HG03280 (cell line): ENCODE measurements at regions not wholly inside any gene's neighbourhood (a gene's known extent, or its start where the extent isn't known, plus 50 kb on each side); places are given as distances from the start of the nearest gene placed in this dataset.
"Not testable (repeated sequence)": the region's sequence is repeated elsewhere in the genome, so short reads cannot be mapped to it uniquely, and the experiment has no call there.

Experiments
- ATAC-seq: cut with Tn5 transposase; IDR thresholded peaks from one replicate; pipeline ENCODE4 v1.9.1; 2021; ENCODE audit warnings: mild to moderate bottlenecking, moderate library complexity; ENCODE audit not compliant: unreplicated experiment

DNA sequence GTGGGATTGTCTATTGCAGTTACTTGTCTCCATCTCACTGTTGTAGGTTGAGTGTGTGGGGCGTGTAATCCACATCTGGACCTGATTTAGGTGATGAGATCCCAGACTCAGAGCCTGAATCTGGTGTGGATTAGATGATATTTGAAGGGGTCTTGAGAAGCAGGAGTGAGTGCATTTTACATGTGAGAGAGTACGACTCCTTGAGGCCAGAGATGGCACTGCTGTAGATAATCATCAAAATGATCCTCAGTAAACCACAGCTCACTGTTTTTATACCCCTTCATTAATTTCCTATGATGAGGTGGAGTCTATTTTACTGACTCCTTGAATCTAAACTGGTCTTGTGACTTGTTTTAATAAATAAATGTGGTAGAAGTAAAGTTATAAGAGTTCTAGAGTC, 732.5 kb downstream of the KCNJ2 start:
- no peak for ATAC-seq

DNA sequence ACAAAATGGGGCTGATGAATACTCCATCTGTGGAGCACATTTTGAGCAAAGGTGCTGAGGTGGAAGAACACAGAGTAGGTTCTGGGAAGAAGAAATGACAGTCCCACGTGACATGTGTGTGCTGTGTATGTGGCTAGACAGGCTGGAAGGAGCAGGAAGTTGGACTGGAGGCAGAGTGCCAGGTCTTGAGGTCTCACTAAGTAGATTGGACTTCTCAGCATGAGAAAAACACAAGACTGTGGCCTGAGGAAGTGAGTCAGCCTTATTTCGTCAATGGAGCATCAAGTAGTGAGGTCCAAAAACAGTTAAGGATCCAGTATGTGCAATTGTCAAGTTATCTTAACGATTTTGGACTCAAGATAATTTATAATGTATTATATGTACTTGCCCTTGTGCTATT, 736.5 kb downstream of the KCNJ2 start:
- ATAC-seq = no peak

DNA sequence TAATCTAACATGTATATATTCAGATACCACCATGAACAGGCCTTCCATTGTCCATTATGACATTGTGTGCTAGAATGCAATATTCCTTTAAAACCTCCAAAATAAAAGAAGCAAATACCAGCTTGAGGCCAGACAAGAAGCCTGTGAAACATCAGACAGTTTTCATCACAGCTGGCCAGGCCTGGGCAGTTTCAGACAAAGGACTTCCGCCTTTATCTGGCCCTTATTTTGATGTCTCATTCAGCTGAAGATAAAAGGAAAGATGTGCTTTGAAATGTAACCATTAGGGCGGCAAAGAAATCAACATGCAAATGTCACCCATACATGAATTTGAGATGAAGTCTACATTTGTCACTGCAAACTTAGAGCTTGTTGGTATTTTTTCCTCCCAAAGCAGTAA, 737.5 kb downstream of the KCNJ2 start:
- no peak for ATAC-seq

DNA sequence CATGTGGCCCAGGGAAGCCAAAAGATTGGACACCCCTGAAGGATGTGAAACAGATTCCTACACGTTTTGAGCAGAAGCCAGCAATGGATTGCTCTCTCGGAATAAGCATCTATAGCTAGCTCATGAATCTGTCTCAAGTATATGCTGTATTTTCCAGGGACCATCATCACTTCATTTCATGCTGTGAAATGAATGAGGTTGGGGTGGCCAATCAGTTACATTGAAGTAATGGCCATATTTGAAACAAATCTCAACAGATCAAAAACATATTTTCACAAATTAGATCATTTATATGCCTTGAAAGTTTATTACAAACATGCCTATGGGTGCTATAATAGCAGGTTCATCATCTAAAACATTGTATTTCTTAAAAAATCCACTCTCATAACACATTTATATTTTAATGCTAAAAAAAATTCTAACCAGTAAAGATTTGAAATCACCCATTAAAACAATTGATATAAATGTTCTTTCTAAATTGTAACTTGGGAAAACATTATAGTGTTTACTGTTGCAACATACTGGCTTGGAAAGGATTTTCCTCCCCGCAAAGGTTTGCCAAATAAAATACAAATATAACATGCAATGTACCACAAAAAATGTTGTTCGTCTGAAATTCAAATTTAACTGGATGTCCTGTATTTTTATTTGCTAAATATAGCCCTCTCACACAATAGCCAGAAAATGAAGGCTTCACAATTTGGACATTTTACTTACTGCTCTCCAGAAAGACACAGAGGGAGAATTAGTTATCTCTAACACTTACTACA, 743.6 kb downstream of the KCNJ2 start:
- ATAC-seq = no peak

DNA sequence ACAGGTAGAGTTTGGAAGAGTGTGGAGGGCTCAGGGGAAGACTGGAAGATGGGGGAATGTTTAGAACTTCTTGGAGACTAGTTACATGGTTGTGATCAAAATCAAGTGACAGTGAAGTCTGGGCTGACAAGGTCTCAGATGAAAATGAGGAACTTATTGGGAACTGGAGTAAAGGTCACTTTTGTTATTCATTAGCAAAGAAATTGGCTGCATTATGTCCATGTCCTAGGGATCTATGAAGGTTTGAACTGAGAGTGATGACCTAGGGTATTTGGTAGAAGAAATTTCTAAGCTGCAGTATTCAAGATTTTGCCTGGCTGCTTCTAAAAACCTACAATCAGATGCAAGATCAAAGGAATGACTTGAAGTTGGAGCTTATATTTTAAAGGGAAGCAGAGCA, 747.1 kb downstream of the KCNJ2 start:
- no peak for ATAC-seq

DNA sequence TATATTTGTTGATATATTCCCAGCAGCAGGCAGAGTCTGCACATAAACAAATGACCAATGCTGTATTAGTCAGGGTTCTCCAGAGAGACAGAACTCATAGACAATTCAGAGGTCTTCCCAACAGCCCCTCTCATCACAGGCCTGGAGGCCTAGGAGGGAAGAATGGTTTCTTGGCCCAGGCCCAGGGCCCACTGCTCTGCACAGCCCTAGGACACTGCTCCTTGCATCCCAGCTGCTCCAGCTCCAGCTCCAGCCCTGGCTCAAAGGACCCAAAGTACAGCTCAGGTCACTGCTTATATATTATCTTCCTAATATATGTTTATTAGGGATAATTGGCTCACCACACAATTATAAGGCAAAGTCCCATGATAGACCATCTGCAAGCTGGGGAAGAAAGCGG, 749.9 kb downstream of the KCNJ2 start:
- no peak for ATAC-seq

DNA sequence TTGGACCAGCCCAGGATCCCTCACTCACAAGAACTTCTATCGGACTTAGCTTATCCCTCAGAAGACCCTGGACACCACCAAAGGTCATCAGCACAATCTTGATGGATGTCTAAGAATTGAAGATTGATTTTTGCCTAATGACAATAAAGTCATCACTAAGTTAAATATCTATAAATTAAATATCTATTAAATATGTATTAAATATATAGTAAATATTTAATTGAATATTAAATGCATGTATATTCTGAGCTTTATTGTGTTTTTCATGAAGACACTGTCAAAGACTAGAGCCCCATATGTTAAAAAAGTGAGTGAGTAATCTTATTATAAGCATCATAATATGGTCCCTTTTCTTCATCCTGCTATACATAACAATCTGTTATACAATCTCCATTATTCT, 751.1 kb downstream of the KCNJ2 start:
- ATAC-seq = no peak

DNA sequence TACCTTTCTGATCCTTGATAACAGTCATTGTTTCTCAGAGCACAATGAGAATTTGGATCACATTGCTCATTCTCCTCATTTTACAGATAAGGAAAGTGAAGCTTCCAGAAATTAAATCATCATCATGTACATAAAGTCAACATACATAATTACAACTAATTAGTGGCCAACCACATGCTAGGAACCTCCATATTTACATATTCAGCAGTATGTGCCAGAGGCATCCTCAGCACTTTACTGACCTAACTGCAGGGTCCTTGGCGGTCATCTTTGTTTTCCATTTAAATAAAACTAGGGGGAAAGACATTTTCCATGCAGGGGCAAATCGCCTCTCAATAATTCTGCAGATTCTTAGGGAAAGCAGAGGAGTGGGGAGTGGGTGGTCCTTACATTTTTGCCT, 752.9 kb downstream of the KCNJ2 start:
- no peak for ATAC-seq

DNA sequence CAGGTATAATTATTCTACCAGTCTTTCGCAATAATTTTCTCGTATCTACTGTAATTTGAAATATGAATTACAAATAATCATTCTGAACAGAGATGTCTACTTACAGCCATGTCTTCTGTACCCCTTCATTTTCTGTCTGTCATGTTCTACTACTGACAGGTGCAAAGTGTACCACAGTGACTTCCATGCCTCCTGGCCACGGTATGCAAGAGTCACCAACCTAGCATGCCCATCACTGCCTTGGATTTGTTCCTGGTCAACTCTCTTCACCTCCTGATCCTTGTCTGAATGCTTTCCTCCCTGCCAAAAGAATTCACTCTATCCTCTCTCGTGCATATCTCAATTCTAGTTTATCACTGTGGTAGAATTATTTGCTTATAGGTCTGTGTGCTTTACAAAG, 755.4 kb downstream of the KCNJ2 start:
- no peak for ATAC-seq

DNA sequence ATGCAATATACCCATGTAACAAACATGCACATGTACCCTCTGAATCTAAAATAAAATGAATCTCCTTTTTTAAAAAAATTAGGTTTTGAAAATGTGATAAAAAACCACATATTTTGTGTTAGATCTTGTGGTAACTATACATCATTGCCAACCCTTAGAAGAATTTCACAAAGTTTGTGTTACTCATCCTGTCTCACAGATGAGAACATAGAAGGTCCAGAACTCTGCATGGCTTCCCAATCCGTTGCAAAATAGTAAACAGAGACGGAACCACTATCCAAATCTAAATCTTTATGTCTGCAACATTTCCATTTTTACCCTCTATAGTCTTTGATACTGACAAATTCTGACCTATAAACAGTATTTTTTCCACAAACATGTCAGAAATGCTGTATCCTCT, 759.9 kb downstream of the KCNJ2 start:
- ATAC-seq = no peak

DNA sequence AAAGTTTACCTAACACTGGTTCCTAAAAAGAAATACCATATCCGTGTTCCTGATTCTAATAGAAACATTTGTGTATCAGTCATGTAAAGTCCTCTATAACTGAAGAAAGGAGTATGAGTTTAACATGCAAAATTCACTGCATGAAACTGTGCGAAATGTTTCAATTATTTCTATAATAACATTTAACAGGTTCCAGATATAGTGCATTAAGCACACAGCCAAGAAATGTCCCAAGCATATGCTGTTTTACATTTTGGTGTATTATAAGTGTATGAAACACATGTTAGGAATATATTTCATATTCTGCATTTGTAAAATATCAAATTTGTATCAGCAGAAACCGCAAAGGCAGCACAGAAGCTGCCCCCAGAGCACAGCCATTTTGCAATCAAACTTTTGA, 764.9 kb downstream of the KCNJ2 start:
- ATAC-seq = no peak

DNA sequence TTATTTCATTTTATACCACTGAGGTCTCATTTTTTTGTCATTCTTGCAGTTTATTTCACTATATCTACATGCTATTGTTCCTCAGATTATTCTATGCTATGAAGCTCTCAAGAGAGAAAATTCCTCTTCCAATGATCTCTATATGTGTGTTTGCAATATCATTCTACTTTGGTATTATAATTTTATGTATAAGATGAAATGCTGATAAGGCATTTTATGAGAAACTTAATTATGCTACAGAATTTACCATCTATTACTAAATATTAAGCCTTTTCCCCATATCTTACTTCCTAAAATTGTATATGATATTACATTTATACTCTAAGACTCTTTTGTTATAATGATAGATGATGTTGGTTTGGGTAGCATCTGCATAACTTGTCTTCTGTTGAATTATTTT, 765.5 kb downstream of the KCNJ2 start:
- ATAC-seq = no peak

DNA sequence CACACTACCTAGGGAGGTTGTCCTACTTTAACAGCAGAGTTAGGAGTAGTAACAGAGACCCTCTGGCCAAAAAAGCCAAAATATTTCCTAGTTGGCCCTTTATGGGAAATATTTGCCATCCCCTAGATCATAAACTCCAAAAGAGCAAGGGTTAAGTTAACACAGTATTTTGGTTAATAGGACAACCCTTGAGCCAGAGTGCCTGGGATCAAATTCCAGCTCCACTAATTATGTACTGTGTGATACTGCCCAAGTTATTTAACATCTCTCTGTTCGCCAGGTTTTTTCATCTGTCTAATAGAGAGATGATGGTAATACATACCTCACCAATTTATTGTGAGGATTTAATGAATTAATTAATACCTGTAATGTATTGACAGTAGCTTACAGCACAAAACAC, 767.4 kb downstream of the KCNJ2 start:
- no peak for ATAC-seq

DNA sequence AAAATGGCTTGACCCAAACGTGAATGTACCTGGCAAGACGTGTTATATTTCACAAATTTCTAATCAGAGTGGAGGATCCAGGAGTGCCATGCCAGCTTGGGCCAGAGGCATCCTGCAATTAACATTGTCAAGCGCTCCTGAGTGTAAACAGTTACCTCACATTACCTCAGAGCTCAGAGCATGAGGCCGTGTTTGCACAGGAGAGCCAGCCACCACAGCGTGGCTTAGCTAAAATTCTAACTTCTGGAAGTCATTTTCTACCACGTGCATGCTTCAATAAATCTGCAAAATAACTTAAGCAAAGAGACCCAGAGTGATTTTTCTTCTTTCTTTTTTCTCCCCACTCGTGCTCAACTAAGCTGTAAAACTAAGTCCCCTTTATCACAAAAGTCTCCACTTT, 769.0 kb downstream of the KCNJ2 start:
- no peak for ATAC-seq

DNA sequence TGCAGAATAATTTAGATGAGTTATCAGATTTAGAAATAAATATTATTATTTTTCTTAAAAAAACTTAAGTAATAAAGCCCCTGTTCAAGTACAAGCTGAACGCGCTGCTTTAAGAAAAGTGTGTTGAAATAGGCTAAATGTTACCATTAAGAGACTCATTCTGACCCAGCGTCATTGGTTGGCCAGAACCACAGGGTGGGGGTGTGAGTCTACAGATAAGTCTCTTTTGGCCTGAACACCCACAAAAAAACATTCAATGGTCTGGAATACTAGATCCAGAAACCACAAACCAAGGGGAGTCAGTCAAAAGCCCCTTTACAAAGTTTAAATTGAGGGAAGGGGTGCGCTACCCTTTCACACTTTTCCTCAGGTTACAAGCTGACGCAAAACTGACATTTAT, 776.1 kb downstream of the KCNJ2 start:
- ATAC-seq = no peak

DNA sequence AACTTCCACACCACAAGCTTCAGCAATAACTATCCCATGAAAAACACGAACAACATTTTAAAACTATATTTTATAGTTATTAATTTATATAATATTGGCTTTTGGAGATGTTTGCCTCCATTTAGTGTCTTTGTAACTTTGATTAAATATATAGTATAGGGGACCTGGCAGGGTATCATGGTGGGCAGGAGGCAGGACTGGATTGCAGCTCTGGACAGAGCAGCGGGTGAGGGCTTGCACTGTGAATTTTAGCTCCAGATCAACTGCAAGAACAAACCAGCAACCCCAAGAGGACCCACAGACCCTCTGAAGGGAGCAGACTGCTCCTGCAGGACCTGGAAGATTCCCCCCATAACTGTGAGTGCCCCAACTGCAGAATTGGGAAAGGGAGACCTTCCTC, 777.9 kb downstream of the KCNJ2 start:
- ATAC-seq = no peak

DNA sequence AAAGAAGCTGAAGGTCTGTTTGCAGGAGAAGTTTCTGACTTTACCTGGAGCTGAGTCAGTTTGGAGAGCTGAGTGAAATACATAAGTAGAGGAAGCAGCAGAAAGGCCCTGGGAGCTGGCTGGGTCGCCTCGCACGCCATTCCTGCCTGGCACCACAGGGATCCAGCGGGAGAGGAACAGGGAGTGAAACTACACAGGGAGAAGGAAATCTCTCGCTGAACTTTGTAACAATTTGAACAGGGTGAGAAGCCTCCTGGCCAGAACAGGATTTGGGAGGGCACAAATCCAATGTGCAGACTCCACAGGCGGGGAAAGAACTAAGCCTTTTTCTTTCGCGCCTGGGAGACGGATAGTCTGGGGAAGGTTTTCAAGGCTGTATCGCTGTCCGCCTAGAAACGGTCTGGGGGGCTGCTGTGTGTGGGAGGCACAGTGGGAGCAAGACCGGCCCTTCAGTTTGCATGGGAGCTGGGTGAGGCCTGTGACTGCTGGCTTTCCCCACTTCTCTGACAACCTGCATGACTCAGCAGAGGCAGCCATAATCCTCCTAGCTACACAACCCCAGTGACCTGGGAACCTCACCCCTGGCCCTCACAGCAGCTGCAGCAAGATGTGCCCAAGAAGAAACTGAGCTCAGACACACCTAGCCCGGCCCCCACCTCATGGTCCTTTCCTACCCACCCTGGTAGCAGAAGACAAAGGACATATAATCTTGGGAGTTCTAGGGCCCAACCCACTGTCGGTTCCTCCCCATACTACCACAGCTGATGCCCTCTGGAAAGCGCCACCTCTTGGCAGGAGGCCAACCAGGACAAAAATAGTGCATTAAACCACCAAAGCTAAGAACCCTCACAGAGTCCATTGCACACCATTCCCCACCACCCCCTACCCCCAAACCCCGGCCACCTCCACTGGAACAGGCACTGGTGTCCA, 778.6 kb downstream of the KCNJ2 start:
- no peak for ATAC-seq

DNA sequence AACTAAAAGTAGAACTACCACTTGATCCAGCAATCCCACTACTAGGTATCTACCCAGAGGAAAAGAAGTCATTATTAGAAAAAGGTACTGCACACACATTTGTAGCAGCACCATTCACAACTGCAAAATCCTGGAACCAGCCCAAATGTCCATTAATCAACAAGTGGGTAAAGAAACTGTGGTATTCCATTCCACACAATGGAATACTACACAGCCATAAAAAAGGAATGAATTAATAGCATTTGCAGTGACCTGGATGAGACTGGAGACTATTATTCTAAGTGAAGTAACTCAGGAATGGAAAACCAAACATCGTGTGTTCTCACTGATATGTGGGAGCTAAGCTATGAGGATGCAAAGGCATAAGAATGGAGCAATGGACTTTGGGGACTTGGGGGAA, 783.8 kb downstream of the KCNJ2 start:
- not testable (repeated sequence) for ATAC-seq

DNA sequence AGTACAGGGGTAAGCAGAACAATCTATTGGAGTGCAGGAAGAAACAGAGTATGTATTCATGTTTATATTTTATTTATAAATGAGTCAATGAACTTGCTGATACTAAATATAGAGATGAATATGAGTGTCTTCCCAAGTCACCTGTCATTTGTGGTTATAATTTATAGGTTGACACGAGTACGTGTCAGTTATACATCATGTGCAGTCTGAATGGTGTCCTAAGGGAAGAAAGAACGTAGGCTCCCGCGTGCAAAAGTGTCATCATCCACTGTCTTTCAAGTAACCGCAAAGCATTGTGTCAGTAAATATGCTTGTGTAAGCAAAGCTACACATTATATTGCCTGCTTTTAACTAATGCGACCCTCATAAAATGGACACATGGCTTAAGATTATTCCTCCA, 786.1 kb downstream of the KCNJ2 start:
- no peak for ATAC-seq

DNA sequence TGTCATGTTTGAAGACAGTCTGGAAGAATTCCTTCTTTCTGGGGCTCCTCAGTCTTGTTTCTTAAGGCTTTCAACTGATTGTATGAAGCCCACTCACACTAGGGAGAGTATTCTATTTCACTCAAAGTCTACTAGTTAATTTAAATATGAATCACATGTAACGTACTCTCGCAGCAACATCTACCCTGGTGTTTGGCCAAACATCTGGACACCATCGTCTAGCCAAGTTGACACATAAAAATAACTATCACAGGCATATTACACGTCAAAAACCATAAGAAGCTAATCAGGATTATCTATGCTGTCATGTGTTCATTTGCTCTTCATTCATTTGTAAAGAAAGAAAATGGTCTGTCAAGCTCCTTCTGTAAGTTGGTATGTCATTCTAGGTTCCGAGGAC, 787.4 kb downstream of the KCNJ2 start:
- ATAC-seq = no peak

DNA sequence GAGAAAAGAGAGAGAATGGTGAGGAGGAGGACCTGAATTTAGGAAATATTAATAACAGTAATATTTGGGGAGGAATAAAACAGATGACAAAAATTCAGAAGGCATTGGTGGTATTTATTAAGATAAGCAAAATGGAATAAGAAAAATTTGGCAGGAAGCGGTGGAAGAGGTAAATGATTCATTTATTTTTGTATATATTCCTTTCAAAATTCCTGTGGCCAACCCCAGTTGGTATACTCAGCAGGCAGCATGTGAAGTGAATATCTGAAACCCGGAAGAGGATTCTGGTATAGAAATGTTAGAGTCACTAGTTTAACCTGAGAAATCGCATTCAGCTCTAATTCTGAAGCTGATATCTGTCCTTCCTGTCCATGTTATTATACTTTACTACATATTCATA, 792.0 kb downstream of the KCNJ2 start:
- no peak for ATAC-seq

DNA sequence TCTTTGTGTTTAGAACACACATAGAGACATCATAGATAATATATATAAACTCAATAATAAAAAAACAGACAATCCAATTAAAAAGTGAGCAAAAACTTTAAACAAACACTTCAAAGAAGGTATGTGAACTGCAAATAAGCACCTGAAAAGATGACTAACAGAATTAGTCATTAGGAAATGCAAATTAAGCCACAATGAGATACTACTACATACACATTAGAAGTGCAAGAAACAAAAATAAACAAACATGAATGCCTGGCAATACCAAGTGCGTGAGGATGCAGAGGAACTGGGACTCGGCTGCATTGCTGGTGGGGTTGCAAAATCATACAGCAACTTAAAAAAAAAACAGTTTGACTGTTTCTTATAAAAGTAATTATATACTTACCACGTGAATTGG, 799.0 kb downstream of the KCNJ2 start:
- no peak for ATAC-seq
